ENCODE measurements at regions not wholly inside any gene's neighbourhood (a gene's known extent, or its start where the extent isn't known, plus 50 kb on each side); places are given as distances from the start of the nearest gene placed in this dataset.
"Not testable (repeated sequence)": the region's sequence is repeated elsewhere in the genome, so short reads cannot be mapped to it uniquely, and the experiment has no call there.

- H3K27ac ChIP-seq (ENCODE audit: low read length), result no peak overlapping the region
- no peaks in the 10 kb centered on the region for H3K4me1 ChIP-seq (ENCODE audit: control insufficient read depth, insufficient read depth, low read length)
- H3K36me3 ChIP-seq (ENCODE audit: control insufficient read depth, insufficient read depth, low read length), result no peaks in the 10 kb centered on the region
- 83% methylated on average over 1 of the region's 3 CpGs for WGBS (ENCODE audit: insufficient coverage, low lambda C conversion rate)
- no peak for DNase-seq
- H3K4me3 ChIP-seq (ENCODE audit: low read length), result no peak overlapping the region
- no peaks in the 10 kb centered on the region for H3K9me3 ChIP-seq (ENCODE audit: control insufficient read depth, low read depth, low read length)
- H3K27me3 ChIP-seq (ENCODE audit: control insufficient read depth, insufficient read depth, low read length), result no peaks in the 10 kb centered on the region
Observed at GRCh38 chr2:189338115-189338514, 103.2 kb upstream of the WDR75 start.

- WGBS (ENCODE audit: insufficient coverage, low lambda C conversion rate), result 100% methylated on average over 1 of the region's 1 CpG
- Histone ChIP-seq H3K4me1 (ENCODE audit: control insufficient read depth, insufficient read depth, low read length) (no peaks in the 10 kb centered on the region), H3K27ac (ENCODE audit: low read length) (no peak overlapping the region)
Observed at GRCh38 chr2:189341077-189341476, 100.2 kb upstream of the WDR75 start.

GRCh38 chr2:189344043-189344442, 97.2 kb upstream of the WDR75 start:
- Histone ChIP-seq H3K4me1 (ENCODE audit: control insufficient read depth, insufficient read depth, low read length) (no peaks in the 10 kb centered on the region), H3K27ac (ENCODE audit: low read length) (peak overlapping the region; percentile 25), H3K36me3 (ENCODE audit: control insufficient read depth, insufficient read depth, low read length) (no peaks in the 10 kb centered on the region), H3K27me3 (ENCODE audit: control insufficient read depth, insufficient read depth, low read length) (no peaks in the 10 kb centered on the region), H3K4me3 (ENCODE audit: low read length) (no peak overlapping the region), H3K9me3 (ENCODE audit: control insufficient read depth, low read depth, low read length) (no peaks in the 10 kb centered on the region)
- DNase-seq, result peak; percentile 12 to 62
- WGBS (ENCODE audit: insufficient coverage, low lambda C conversion rate), result no CpG with 5 or more reads among the region's 2 CpGs

More at GRCh38 chr2:189341077-189341476, 100.2 kb upstream of the WDR75 start:
- DNase-seq, result no peak
- Histone ChIP-seq H3K9me3 (ENCODE audit: control insufficient read depth, low read depth, low read length) (no peaks in the 10 kb centered on the region), H3K27me3 (ENCODE audit: control insufficient read depth, insufficient read depth, low read length) (no peaks in the 10 kb centered on the region), H3K4me3 (ENCODE audit: low read length) (no peak overlapping the region), H3K36me3 (ENCODE audit: control insufficient read depth, insufficient read depth, low read length) (no peaks in the 10 kb centered on the region)

GRCh38 chr2:189347540-189347939, 93.7 kb upstream of the WDR75 start:
- H3K4me1 ChIP-seq (ENCODE audit: control insufficient read depth, insufficient read depth, low read length), result no peaks in the 10 kb centered on the region
- peak; percentile 21 to 30 for DNase-seq
- H3K27me3 ChIP-seq (ENCODE audit: control insufficient read depth, insufficient read depth, low read length), result no peaks in the 10 kb centered on the region
- H3K27ac ChIP-seq (ENCODE audit: low read length), result no peak overlapping the region
- no peak overlapping the region for H3K4me3 ChIP-seq (ENCODE audit: low read length)
- 63% methylated on average over 1 of the region's 1 CpG for WGBS (ENCODE audit: insufficient coverage, low lambda C conversion rate)
- H3K9me3 ChIP-seq (ENCODE audit: control insufficient read depth, low read depth, low read length), result no peaks in the 10 kb centered on the region
- H3K36me3 ChIP-seq (ENCODE audit: control insufficient read depth, insufficient read depth, low read length), result no peaks in the 10 kb centered on the region

GRCh38 chr2:189348369-189348768, 92.9 kb upstream of the WDR75 start:
- WGBS (ENCODE audit: insufficient coverage, low lambda C conversion rate), result no CpG with 5 or more reads among the region's 1 CpG
- H3K27me3 ChIP-seq (ENCODE audit: control insufficient read depth, insufficient read depth, low read length), result no peaks in the 10 kb centered on the region
- H3K9me3 ChIP-seq (ENCODE audit: control insufficient read depth, low read depth, low read length), result no peaks in the 10 kb centered on the region
- no peak for DNase-seq
- H3K27ac ChIP-seq (ENCODE audit: low read length), result no peak overlapping the region
- H3K4me3 ChIP-seq (ENCODE audit: low read length), result no peak overlapping the region
- no peaks in the 10 kb centered on the region for H3K36me3 ChIP-seq (ENCODE audit: control insufficient read depth, insufficient read depth, low read length)
- no peaks in the 10 kb centered on the region for H3K4me1 ChIP-seq (ENCODE audit: control insufficient read depth, insufficient read depth, low read length)

- Histone ChIP-seq H3K4me1 (ENCODE audit: control insufficient read depth, insufficient read depth, low read length) (no peaks in the 10 kb centered on the region), H3K9me3 (ENCODE audit: control insufficient read depth, low read depth, low read length) (no peaks in the 10 kb centered on the region), H3K36me3 (ENCODE audit: control insufficient read depth, insufficient read depth, low read length) (no peaks in the 10 kb centered on the region), H3K27me3 (ENCODE audit: control insufficient read depth, insufficient read depth, low read length) (no peaks in the 10 kb centered on the region), H3K4me3 (ENCODE audit: low read length) (no peak overlapping the region), H3K27ac (ENCODE audit: low read length) (no peak overlapping the region)
- DNase-seq, result peak in 1 of 2 donors; percentile 14
- 0% methylated on average over 1 of the region's 3 CpGs for WGBS (ENCODE audit: insufficient coverage, low lambda C conversion rate)
Observed at GRCh38 chr2:189350540-189351209, 90.6 kb upstream of the WDR75 start.

GRCh38 chr2:189351933-189352332, 89.3 kb upstream of the WDR75 start:
- H3K27me3 ChIP-seq (ENCODE audit: control insufficient read depth, insufficient read depth, low read length); H3K4me1 ChIP-seq (ENCODE audit: control insufficient read depth, insufficient read depth, low read length); H3K9me3 ChIP-seq (ENCODE audit: control insufficient read depth, low read depth, low read length); H3K27ac ChIP-seq (ENCODE audit: low read length); DNase-seq; H3K36me3 ChIP-seq (ENCODE audit: control insufficient read depth, insufficient read depth, low read length); H3K4me3 ChIP-seq (ENCODE audit: low read length): not testable (repeated sequence)
- WGBS (ENCODE audit: insufficient coverage, low lambda C conversion rate), result no CpG with 5 or more reads among the region's 1 CpG

GRCh38 chr2:189357375-189357774, 83.9 kb upstream of the WDR75 start:
- not testable (repeated sequence) for H3K27me3 ChIP-seq (ENCODE audit: control insufficient read depth, insufficient read depth, low read length); H3K4me3 ChIP-seq (ENCODE audit: low read length); H3K27ac ChIP-seq (ENCODE audit: low read length); H3K36me3 ChIP-seq (ENCODE audit: control insufficient read depth, insufficient read depth, low read length); H3K4me1 ChIP-seq (ENCODE audit: control insufficient read depth, insufficient read depth, low read length); DNase-seq; H3K9me3 ChIP-seq (ENCODE audit: control insufficient read depth, low read depth, low read length)
- no CpG with 5 or more reads among the region's 4 CpGs for WGBS (ENCODE audit: insufficient coverage, low lambda C conversion rate)

- Histone ChIP-seq H3K27ac (ENCODE audit: low read length) (no peak overlapping the region), H3K4me3 (ENCODE audit: low read length) (no peak overlapping the region)
- WGBS (ENCODE audit: insufficient coverage, low lambda C conversion rate), result no CpG with 5 or more reads among the region's 1 CpG
Observed at GRCh38 chr2:189360861-189361260, 80.4 kb upstream of the WDR75 start.

GRCh38 chr2:189362283-189362682, 79.0 kb upstream of the WDR75 start:
- Histone ChIP-seq H3K36me3 (ENCODE audit: control insufficient read depth, insufficient read depth, low read length) (no peaks in the 10 kb centered on the region), H3K4me3 (ENCODE audit: low read length) (no peak overlapping the region), H3K9me3 (ENCODE audit: control insufficient read depth, low read depth, low read length) (peaks cover 3% of the 10 kb centered on the region), H3K4me1 (ENCODE audit: control insufficient read depth, insufficient read depth, low read length) (no peaks in the 10 kb centered on the region), H3K27me3 (ENCODE audit: control insufficient read depth, insufficient read depth, low read length) (no peaks in the 10 kb centered on the region), H3K27ac (ENCODE audit: low read length) (no peak overlapping the region)
- DNase-seq, result no peak

More at GRCh38 chr2:189360861-189361260, 80.4 kb upstream of the WDR75 start:
- no peak for DNase-seq
- no peaks in the 10 kb centered on the region for H3K4me1 ChIP-seq (ENCODE audit: control insufficient read depth, insufficient read depth, low read length)
- no peaks in the 10 kb centered on the region for H3K27me3 ChIP-seq (ENCODE audit: control insufficient read depth, insufficient read depth, low read length)
- H3K9me3 ChIP-seq (ENCODE audit: control insufficient read depth, low read depth, low read length), result peaks cover 3% of the 10 kb centered on the region
- no peaks in the 10 kb centered on the region for H3K36me3 ChIP-seq (ENCODE audit: control insufficient read depth, insufficient read depth, low read length)

- Histone ChIP-seq H3K4me1 (ENCODE audit: control insufficient read depth, insufficient read depth, low read length) (no peaks in the 10 kb centered on the region), H3K9me3 (ENCODE audit: control insufficient read depth, low read depth, low read length) (no peaks in the 10 kb centered on the region), H3K27ac (ENCODE audit: low read length) (no peak overlapping the region), H3K4me3 (ENCODE audit: low read length) (no peak overlapping the region), H3K36me3 (ENCODE audit: control insufficient read depth, insufficient read depth, low read length) (no peaks in the 10 kb centered on the region), H3K27me3 (ENCODE audit: control insufficient read depth, insufficient read depth, low read length) (no peaks in the 10 kb centered on the region)
- 100% methylated on average over 1 of the region's 2 CpGs for WGBS (ENCODE audit: insufficient coverage, low lambda C conversion rate)
- peak; percentile 16 to 41 for DNase-seq
Observed at GRCh38 chr2:189363559-189363958, 77.7 kb upstream of the WDR75 start.

Data from large intestine (tissue), 3 donors.